Epithelial cell of prostate (primary cell): ENCODE measurements at regions not wholly inside any gene's neighbourhood (a gene's known extent, or its start where the extent isn't known, plus 50 kb on each side); places are given as distances from the start of the nearest gene placed in this dataset.

Experiments
- DNase-seq: peaks from one replicate; pipeline ENCODE4 v3.0.0-alpha.2; 2011; ENCODE audit warnings: low read depth, low spot score
- H3K27ac ChIP-seq: fragments of 450-650 bp; 2 replicates; pipeline ENCODE4 v1.5.1; 2017; ENCODE audit warnings: mild to moderate bottlenecking

DNA sequence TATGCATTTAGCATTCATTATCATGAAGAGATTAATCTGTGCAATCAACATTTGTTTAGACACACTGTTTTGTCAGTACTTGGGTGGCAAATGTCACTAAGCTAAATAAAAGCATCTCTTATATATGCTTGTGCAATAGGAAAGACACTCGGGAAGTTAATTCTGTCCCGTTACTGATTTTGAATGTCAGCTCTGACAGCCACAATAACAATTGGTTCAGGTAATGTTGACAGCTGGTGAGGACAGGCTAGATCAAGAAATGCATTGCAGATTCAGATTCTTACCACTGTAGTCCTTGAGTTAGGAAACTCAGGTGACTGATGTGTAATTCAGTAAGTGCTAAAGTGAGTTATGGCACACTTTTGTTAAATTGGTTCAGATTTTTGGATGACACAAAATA, 523.8 kb upstream of the FAT3 start:
- DNase-seq, result no peak
- H3K27ac ChIP-seq, result no peak overlapping the region

DNA sequence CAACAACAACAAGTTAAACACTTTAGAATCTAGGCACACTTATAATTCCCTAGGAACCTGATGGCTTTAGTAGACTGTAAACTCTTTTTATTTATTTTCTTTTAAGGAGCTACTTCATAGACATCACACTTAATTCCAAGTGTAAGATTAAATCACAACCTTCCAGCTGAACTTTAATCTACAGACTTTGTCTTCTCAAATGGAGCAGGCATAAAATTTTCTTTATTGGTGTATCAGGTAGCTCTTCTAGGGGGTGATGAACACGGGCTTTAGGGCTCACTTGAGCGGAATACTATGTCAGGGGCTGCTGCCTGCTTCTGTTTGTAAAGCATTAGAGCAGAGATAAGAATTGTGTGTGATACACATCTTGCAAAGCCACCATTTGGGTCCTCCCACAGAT, 525.8 kb upstream of the FAT3 start:
- no peak overlapping the region for H3K27ac ChIP-seq
- no peak for DNase-seq

DNA sequence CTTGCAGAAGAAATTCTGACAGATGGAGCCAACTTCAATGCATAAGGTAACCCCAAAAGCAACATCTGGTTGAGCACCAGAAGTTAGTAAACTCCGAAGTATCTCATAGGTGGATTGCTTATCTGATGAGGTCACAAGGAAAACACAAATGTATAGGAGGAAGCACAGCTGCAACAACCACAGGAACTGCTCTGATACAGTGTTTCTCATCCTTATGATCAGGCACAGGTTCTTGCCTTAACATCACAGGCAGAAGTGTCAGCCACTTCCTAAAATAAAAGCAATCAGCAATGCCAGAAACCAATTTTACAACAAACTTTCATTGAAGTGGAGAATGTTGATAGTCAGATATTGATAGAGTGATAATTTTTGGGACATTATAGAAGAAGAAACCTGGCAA, 530.3 kb upstream of the FAT3 start:
- H3K27ac ChIP-seq, result no peak overlapping the region
- no peak for DNase-seq

DNA sequence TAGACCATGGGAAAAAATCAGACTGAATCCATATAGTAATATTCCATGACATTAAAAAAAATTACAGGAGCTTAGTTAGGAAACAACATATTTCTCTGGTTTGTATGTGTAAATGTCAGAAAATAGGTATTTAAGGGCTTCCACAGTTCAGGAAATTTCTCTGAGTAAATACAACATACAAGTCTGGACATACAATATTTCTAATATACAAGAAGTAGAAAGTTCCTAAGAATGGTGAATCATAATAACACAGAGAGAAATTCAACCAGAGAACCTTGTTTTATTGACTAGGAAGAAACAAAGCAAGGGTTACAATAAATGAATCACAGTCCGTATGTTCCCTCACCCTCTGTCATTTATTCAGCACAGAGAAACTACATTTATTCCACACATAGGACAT, 532.7 kb upstream of the FAT3 start:
- H3K27ac ChIP-seq, result peak overlapping the region; percentile 68
- peak; percentile 33 for DNase-seq

DNA sequence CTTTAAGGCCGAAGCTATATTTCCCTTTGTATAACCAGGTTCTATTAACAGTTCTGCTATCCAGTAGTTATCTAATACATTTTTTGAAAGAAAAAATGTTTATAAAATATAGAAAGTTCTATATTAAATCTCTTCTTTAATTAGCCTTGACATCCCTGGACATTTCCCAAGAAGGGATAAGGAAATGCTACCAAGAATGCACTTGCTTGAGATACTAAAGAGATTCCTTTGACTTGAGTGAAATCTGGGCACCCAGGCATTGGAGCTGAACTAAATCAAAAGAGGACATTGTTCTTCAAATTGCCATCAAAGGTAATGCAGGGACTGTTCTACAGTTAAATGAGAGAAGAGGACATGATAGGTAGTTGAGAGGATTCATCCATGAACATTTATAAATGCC, 535.9 kb upstream of the FAT3 start:
- H3K27ac ChIP-seq, result no peak overlapping the region
- DNase-seq, result no peak

DNA sequence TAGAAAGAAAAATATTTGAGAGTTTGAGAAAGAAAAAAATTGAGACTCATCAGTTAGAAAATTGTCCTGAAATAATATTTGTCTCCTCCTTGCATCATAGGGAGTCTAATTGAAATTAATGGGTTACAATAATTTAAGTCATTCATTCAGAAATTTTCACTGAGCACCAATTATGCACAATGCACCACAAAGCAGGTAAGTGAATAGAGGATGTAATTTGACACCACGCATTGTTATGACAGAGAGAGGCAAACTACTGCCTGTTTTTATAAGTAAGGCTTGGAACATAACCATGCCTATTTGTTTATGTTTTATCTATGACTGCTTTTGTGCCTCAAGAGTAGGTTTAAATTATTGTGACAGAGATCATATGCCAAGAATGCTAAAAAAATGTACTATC, 537.9 kb upstream of the FAT3 start:
- DNase-seq, result no peak
- no peak overlapping the region for H3K27ac ChIP-seq

DNA sequence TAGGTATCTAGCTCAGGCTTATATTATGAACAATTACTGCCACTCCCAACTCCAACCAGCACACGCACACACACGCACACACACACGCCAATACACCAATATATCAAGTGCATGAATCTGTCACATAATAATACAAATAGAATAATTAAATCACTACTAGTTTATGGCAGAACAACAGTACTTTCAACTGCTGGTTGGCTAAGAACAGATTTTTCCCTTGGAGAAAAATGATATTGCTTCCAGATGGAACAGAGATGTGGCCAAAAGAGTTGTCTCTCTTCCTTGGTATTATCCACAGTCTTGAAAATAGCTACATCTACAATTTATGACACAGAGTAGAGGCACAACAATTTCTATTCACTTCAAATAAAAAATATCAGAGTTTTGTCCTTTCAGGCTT, 538.3 kb upstream of the FAT3 start:
- DNase-seq, result no peak
- H3K27ac ChIP-seq, result no peak overlapping the region

DNA sequence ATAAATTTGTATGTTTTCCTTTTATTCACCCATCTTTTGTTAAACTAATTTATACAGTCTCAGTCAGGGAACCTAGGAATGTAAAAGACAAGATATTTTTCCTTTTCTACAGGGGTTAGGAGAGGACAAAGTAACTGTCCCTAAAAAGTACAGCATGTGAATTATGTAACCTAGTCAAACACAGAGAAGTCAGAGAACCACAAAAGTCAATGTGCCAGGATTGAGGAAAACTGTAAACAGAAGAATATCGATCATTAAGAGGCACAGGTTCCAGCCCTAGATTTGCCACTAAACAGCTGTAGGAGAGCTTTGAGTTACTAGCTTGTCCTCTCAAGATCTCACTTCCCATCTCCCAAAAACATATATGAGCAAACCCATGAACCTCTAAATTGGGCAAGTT, 550.9 kb upstream of the FAT3 start:
- H3K27ac ChIP-seq, result no peak overlapping the region
- DNase-seq, result no peak

DNA sequence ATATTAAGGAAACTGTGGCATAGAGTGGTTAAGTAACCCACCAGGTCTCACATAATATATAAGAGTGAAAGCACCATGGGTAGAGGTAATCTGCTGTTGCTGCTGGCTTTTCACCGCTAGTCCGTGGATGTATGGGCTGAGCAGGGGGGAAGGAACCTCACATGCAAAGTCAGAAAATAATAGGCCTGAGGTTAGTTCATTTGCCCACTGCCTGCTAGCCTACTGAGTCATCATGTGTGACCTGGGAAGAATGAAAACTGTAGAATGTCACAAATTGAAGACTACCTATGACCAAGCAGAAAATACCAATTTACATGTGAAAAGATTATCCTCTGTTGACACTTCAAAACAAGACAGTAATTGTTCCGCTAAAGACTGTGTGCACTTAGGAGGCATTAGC, 560.1 kb upstream of the FAT3 start:
- DNase-seq, result no peak
- H3K27ac ChIP-seq, result no peak overlapping the region

DNA sequence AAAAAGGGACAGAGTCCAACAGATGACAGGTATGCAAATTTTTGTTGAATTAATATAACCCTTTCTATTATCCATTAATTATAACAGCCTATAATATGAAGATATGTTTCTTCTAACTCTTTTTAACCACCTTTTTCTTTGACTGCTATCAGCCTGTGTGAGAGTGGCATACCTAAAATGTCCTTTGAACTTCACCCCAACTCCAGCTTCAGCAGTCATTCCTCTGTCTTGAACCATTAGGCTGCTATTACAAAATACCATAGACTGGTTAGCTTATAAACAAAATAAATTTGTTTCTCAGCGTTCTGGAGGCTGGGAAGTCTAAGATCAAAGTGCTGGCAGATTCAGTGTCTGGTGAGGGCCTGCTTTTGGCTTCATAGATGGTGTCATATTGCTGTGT, 564.6 kb upstream of the FAT3 start:
- DNase-seq, result no peak
- no peak overlapping the region for H3K27ac ChIP-seq

DNA sequence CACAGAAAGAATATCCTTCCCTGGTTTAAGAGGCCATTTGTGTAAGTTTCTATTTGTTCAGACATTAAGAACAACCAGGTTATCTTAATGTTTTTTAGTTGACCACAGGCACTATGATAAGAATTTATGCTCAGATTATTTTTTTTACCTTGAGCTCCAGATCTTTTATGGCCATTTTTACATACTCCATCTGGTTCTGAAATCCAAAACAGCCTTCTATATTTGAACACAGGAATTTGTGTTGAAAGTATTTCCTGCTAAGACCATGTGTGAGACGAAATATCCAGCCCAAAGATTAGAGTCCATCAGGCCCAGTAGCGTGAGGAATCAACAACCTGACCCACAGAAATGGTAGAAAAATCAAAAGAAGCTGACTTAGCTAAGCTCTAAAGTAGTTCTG, 569.9 kb upstream of the FAT3 start:
- no peak for DNase-seq
- no peak overlapping the region for H3K27ac ChIP-seq

DNA sequence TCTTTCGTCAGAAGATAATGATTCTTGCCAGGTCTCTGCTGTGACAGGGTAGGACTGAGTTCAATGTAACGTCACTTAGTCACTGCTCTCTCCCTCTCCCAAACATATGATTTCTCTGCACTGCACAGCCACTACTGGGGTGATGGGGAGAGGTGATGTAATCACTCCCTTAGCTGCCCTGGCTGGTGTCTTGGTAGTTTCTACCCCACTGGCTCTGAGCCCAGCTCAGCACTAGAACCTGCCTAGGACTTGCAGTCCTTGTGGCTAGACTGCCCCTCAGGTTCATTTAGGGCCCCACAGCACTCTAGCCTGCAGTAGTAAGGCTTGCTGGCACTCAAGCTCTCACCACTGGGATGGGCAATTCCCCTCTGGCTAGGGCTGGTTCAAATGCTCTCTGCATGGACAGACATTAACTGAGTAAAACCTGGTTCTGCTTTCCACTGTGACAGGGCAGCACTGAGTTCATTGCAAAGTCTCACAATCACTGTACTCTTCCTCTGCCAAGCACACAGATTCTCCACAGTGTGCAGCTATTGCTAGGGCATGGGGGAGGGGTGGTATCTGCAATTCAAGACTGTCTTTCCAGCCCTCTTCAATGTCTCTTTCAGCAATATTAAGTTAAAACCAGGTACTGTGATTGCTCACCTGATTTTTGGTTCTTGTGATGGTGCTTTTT, 571.4 kb upstream of the FAT3 start:
- no peak for DNase-seq
- H3K27ac ChIP-seq, result no peak overlapping the region

DNA sequence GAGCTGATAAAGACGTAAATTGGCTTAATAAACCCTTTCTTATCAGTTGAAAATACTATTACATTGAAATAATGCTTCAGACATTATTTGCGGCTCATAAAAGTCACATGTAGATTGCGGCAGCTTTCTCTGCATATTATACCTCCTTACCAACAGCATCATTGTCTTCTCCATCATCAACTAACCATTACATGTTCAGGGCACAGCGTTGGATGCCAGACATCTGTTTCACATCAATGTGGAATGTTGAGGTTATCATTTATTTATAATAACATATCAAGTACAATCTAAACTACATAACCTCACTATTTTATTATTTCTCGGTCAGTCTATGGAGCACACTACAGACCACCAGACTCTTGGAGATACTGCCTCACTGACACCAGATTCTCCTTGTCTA, 573.8 kb upstream of the FAT3 start:
- H3K27ac ChIP-seq, result no peak overlapping the region
- DNase-seq, result no peak

DNA sequence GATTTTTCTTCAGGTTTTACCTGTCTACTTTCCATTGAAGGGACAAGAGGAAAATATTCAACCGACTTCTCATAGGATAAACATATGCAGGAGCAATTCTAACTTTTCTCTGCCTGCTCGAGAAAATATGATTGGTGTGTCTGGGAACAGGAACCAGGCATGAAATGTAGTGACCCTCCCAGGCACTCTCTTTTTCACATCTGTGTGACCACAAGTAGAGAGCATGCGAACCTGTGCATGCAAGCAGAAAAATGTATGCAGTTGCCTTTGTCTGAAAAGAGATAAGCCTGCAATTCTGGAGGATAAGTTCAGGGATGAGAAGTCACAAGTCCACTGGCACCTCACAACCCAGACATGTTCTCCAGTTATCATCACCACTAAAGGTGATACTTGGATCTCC, 583.5 kb upstream of the FAT3 start:
- no peak overlapping the region for H3K27ac ChIP-seq
- DNase-seq, result no peak

DNA sequence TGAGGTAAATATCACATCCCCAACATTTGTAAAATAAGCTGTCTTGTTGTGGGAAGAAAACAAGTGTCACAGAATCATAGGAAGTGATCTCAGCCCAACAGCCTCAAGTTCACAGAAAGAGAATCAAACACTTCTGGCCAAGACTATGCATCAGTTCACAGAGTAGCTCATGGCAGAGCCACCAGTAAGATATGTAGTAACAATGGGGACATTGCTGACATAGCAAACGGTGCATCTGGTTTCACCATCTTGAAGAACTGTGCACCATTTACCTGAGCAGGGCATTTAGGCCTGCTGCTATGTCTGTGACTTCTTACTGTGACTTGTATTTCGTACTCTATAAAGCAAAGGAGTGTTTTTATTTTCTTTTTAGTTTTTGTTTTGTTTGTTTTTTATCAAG, 585.3 kb upstream of the FAT3 start:
- no peak for DNase-seq
- no peak overlapping the region for H3K27ac ChIP-seq

DNA sequence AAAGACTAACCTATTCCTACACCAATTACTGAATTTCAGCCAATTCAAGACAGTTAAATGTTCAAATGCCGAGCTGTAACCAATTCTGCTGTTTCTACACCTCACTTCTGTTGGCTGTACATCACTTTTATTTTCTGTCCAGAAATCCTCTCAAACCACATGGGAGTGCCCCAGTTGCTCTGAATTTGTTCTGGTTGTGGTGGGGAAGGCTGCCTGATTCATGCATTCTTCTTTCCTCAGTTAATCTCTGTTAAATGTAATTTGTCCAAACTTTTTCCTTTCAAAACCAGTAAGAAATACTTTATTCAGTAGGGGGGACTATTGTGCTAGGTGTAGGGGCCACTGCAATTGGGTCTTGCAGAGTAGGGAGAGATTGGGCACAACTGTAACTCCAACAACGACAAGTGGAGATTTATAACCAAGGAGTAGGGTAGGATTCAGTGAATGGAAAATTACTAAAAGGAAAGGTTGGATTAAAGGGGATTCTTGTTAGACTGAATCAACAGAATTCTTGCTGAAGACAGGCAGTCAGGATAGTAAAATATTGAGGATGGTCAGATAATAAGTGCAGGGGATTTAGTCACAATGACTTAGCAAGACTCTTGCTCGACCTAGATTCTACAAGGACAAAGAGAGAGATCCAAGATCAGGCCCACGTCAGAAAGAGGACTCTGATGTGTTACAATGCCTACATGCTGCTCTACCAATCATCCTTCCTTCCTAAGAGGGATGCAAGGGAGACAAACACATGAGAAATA, 593.5 kb upstream of the FAT3 start:
- no peak for DNase-seq
- H3K27ac ChIP-seq, result no peak overlapping the region

DNA sequence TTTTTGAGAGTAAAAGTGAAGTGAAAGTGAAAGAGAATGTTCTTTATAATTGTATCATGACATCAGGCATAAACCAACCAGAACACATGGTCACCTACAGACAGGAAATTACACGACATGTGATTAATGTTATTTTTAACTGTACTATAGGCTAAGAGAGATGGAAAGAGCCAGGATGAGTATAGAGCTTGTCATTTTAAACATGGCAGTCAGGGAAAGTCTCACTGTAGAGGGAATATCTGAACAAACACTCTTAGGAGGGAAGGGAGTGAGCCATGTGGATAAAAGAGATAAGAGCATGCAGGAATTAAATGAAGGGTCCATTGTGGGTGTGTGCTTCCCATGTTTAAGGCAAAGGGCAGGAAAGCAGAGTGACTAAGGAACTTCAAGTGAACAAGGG, 599.1 kb upstream of the FAT3 start:
- DNase-seq, result no peak
- no peak overlapping the region for H3K27ac ChIP-seq

DNA sequence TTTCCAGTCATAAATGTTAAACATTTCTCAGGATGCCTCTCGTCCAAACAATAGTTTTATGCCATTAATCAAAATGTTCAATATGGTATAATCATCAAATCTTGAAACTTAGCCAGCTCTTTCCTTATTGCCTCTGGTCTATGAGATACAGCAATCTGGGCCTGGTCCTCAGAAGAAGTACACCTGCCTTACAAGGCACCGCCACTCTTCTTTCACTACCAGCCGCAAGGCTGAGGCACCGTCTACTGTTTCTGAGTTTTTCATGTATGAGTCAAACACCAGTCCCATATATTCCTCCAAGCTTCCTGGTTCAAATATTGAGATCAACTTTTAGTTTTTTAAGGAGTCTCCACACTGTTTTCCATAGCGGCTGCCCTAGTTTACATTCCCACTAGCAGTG, 600.6 kb upstream of the FAT3 start:
- no peak for DNase-seq
- no peak overlapping the region for H3K27ac ChIP-seq

DNA sequence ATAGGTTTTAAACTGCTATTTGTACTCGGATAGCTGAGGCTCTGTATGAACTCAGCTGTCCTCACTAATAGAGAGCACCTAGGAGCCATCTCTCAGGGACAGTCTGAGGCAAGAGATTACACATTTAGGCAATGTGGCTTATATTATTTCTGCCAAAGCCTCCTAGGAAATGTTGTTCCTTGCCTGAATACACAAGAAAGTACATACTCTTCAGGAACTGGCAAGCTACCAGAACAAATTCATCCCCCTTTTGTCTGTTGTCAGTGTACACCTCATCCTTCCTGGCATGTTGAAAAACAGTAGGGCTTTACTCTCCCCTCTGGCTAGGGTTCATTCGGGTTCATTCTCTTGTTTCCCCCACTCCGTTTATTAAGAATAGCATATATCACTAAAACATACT, 615.9 kb upstream of the FAT3 start:
- no peak for DNase-seq

DNA sequence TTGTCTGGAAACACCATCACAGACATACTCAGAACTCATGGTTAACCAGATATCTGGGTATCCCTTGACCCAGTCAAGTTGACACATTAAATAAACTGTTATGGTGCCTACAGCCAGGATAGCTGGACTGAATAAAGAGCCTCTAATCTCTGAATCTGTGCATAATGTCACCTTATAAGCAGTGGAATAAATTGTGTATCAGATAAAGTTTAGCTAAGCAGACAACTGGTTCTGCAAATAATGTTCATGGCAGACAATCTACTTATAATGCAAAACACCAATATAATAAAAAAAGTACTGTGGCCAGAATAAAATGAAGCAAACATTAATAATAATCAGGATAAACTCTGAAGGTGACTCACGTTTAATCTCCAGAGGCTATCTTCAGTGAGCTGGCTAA, 628.5 kb upstream of the FAT3 start:
- H3K27ac ChIP-seq, result no peak overlapping the region
- no peak for DNase-seq

More for the DNA sequence above, 615.9 kb upstream of the FAT3 start:
- H3K27ac ChIP-seq, result peak overlapping the region; percentile 19

DNA sequence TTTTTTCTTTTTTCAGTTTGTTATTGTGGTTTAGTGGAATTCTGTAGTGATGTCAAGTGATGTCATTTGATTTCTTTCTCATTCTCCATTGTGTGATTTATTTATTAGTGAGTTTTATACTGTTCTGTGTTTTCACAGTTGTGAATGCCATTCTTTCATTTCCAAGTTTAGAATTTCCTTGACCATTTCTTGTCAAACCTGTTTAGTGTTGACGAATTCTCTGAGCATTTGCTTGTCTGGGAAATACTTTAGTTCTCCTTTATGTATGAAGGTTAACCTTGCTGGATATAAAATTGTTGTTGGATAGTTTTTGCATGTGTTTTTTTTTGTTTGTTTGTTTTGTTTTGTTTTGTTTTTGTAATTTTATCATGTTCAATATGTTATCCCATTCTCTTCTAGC, 633.6 kb upstream of the FAT3 start:
- H3K27ac ChIP-seq, result no peak overlapping the region
- DNase-seq, result peak; percentile 18

DNA sequence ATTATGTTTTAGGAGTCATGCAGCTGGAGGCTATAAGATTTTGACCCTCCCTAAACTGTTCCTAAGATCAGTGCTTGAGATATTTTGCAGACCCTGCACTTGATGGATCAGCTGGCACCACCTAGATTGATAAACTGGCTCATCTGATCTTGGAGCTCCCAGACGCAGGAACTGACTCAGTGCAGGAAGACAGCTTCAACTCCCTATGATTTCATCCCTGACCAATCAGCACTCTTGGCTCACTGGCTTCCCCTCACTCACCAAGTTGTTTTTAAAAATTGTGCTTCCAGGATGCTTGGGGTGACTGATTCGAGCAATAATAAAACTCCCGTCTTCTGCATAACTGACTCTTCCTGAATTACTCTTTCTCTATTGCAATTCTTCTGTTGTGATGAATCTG, 637.5 kb upstream of the FAT3 start:
- no peak for DNase-seq
- H3K27ac ChIP-seq, result no peak overlapping the region
